SU-DHL-6 (cell line): ENCODE measurements at regions not wholly inside any gene's neighbourhood (a gene's known extent, or its start where the extent isn't known, plus 50 kb on each side); places are given as distances from the start of the nearest gene placed in this dataset.

Experiments
- H2AFZ ChIP-seq: fragments of 200-600 bp; sonication (generic); 2 replicates; pipeline ENCODE4 v1.6.1; 2014; ENCODE audit warnings: low read depth, mild to moderate bottlenecking, moderate library complexity, mixed read lengths, antibody characterized with exemption, low read length; ENCODE audit not compliant: severe bottlenecking
- H3F3A ChIP-seq: fragments of 200-600 bp; shearing (Covaris generic); 2 replicates; pipeline ENCODE4 v1.6.0; 2016; ENCODE audit warnings: antibody characterized with exemption, mild to moderate bottlenecking; ENCODE audit not compliant: insufficient read depth
- H3K27ac ChIP-seq: fragments of 200-600 bp; sonication (generic); 2 replicates; pipeline ENCODE4 v1.5.1; 2016; ENCODE audit warnings: low read depth, mild to moderate bottlenecking, low read length, moderate library complexity, mixed read lengths
- H3K27me3 ChIP-seq: fragments of 200-600 bp; sonication (generic), shearing (Covaris generic); 2 replicates; pipeline ENCODE4 v1.6.0; 2014; ENCODE audit warnings: mild to moderate bottlenecking, low read length
- H3K36me3 ChIP-seq: fragments of 200-600 bp; sonication (generic); 2 replicates; pipeline ENCODE4 v1.6.1; 2014; ENCODE audit warnings: mild to moderate bottlenecking, low read length, mixed read lengths
- H3K4me2 ChIP-seq: fragments of 300-600, 200-600 bp; shearing (Covaris generic), sonication (generic); 2 replicates; pipeline ENCODE4 v1.6.0; 2014; ENCODE audit warnings: low read length, low read depth, mild to moderate bottlenecking; ENCODE audit not compliant: poor library complexity, severe bottlenecking
- H3K4me3 ChIP-seq: fragments of 200-600 bp; sonication (generic); 2 replicates; pipeline ENCODE4 v1.5.1; 2014; ENCODE audit warnings: antibody characterized with exemption, low read length, mild to moderate bottlenecking, mixed read lengths; ENCODE audit not compliant: insufficient read depth, poor library complexity, severe bottlenecking
- H3K79me2 ChIP-seq: fragments of 200-600 bp; sonication (generic); 2 replicates; pipeline ENCODE4 v1.6.1; 2014; ENCODE audit warnings: mild to moderate bottlenecking, low read length, moderate library complexity; ENCODE audit not compliant: insufficient read depth
- H3K9ac ChIP-seq: fragments of 200-600 bp; sonication (generic); 2 replicates; pipeline ENCODE4 v1.7.0; 2014; ENCODE audit warnings: mild to moderate bottlenecking, low read length
- H3K9me2 ChIP-seq: fragments of 200-600 bp; sonication (generic); replicated peaks from 2 replicates; pipeline ENCODE4 v1.6.1; 2014; ENCODE audit warnings: low read length; ENCODE audit not compliant: insufficient read depth
- H3K9me3 ChIP-seq: fragments of 200-600 bp; sonication (generic); 2 replicates; pipeline ENCODE4 v1.6.1; 2014; ENCODE audit warnings: low read length, mixed read lengths; ENCODE audit not compliant: insufficient read depth
- H4K20me1 ChIP-seq: fragments of 200-600 bp; sonication (generic); 2 replicates; pipeline ENCODE4 v1.6.1; 2014; ENCODE audit warnings: low read depth, mild to moderate bottlenecking, antibody characterized with exemption, low read length, moderate library complexity, mixed read lengths
- EZH2phosphoT487 ChIP-seq: fragments of 200-600 bp; sonication (generic), shearing (Covaris generic); conservative IDR thresholded peaks from 2 replicates; pipeline ENCODE4 v1.6.1; 2018; ENCODE audit warnings: mild to moderate bottlenecking, antibody characterized with exemption, low read length, moderate library complexity, mixed read lengths
- TF ChIP-seq, protein P1 (sequence below): fragments of 200-600 bp; sonication (generic); IDR thresholded peaks from one replicate; pipeline ENCODE4 v1.5.1; 2017; ENCODE audit warnings: antibody characterized with exemption, mild to moderate bottlenecking, low read length, moderate library complexity; ENCODE audit not compliant: insufficient read depth, poor library complexity, severe bottlenecking

GRCh38 chr7:34392972-34393371 is 265.0 kb upstream of the NPSR1 start:
- Histone ChIP-seq H3K27me3 (no peaks in the 10 kb centered on the region), H3K4me2 (no peak overlapping the region), H3K27ac (no peak overlapping the region), H3K9me3 (no peaks in the 10 kb centered on the region), H3K36me3 (no peaks in the 10 kb centered on the region), H4K20me1 (no peaks in the 10 kb centered on the region), H3F3A (no peaks in the 10 kb centered on the region), H3K9ac (no peak overlapping the region), H3K9me2 (peaks cover 4% of the 10 kb centered on the region; the same call in 1 of the 2 replicates), H2AFZ (no peak overlapping the region), H3K4me3 (no peak overlapping the region), H3K79me2 (no peaks in the 10 kb centered on the region)
- no peak for TF ChIP-seq EZH2phosphoT487
- TF ChIP-seq, protein P1, sequence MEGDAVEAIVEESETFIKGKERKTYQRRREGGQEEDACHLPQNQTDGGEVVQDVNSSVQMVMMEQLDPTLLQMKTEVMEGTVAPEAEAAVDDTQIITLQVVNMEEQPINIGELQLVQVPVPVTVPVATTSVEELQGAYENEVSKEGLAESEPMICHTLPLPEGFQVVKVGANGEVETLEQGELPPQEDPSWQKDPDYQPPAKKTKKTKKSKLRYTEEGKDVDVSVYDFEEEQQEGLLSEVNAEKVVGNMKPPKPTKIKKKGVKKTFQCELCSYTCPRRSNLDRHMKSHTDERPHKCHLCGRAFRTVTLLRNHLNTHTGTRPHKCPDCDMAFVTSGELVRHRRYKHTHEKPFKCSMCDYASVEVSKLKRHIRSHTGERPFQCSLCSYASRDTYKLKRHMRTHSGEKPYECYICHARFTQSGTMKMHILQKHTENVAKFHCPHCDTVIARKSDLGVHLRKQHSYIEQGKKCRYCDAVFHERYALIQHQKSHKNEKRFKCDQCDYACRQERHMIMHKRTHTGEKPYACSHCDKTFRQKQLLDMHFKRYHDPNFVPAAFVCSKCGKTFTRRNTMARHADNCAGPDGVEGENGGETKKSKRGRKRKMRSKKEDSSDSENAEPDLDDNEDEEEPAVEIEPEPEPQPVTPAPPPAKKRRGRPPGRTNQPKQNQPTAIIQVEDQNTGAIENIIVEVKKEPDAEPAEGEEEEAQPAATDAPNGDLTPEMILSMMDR: no peak

DNA sequence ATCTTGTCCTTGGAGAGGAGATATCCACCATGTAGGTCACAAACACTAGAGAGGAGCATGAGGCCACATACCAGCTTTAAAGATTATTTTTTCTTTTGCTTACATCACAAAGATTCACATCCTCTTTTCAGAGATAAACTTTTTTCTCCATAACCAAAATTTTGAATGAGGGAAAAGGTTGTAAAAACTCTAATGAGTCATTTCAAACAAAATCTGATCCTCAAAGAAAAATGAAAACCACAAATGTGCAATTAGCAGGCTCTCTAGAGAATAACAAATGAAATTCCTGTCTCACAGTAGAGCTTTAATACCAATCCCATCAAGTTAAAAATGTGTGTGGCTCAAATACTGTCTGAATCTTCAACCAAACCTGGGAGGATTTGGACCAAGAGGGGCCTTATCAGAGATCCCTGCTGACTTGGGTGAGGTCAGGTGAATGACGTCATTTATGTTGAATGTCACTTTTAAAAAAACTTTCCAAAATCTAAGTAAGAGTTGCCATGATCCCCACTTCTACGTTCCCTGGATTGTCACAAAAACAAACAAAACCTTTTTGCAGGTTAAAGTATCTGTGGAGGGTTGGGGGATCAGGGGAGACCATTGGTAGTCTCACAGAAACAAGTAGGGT is 261.5 kb upstream of the NPSR1 start:
- Histone ChIP-seq H2AFZ (no peak overlapping the region), H3K9me3 (no peaks in the 10 kb centered on the region), H3K79me2 (no peaks in the 10 kb centered on the region), H3K27me3 (no peaks in the 10 kb centered on the region), H3K9ac (no peak overlapping the region), H4K20me1 (no peaks in the 10 kb centered on the region), H3K9me2 (peaks cover 4% of the 10 kb centered on the region; the same call in 1 of the 2 replicates), H3K36me3 (no peaks in the 10 kb centered on the region), H3K4me2 (no peak overlapping the region), H3F3A (no peaks in the 10 kb centered on the region), H3K4me3 (no peak overlapping the region), H3K27ac (no peak overlapping the region)
- TF ChIP-seq EZH2phosphoT487: no peak
- TF ChIP-seq, protein P1: no peak

GRCh38 chr7:34401776-34402175 is 256.2 kb upstream of the NPSR1 start:
- Histone ChIP-seq H3K9me2 (no peaks in the 10 kb centered on the region), H2AFZ (no peak overlapping the region), H3K4me2 (no peak overlapping the region), H3K79me2 (no peaks in the 10 kb centered on the region), H3K27me3 (no peaks in the 10 kb centered on the region), H3K36me3 (no peaks in the 10 kb centered on the region), H4K20me1 (no peaks in the 10 kb centered on the region), H3K9ac (no peak overlapping the region), H3K9me3 (no peaks in the 10 kb centered on the region), H3K27ac (no peak overlapping the region), H3F3A (no peaks in the 10 kb centered on the region), H3K4me3 (no peak overlapping the region)
- no peak for TF ChIP-seq EZH2phosphoT487
- TF ChIP-seq, protein P1: no peak
